GM13977 (cell line): ENCODE measurements at regions not wholly inside any gene's neighbourhood (a gene's known extent, or its start where the extent isn't known, plus 50 kb on each side); places are given as distances from the start of the nearest gene placed in this dataset.

Source experiments
- DNase-seq: peaks from one replicate; pipeline ENCODE4 v3.0.0; 2012; ENCODE audit warnings: low spot score
- CTCF ChIP-seq: IDR thresholded peaks from 2 replicates; pipeline ENCODE4 v1.5.1; 2012; ENCODE audit warnings: mild to moderate bottlenecking, control low read depth; ENCODE audit not compliant: insufficient read depth; ENCODE audit errors: extremely low read depth, missing control alignments
- in situ Hi-C: fragments of 300-500 bp; cut with MboI; formaldehyde crosslinking; loops from one replicate; pipeline ENCODE4 v1.12.0; 2022; ENCODE audit warnings: low sequenced_read_pairs, low pct_unique_long_range_greater_than_20kb, mixed read lengths, inconsistent platforms; ENCODE audit not compliant: unreplicated experiment

GRCh38 chr13:31056644-31057271 is 104.9 kb downstream of the HSPH1 start:
- in situ Hi-C loops, result no loop called here
- TF ChIP-seq CTCF, result no peak
- no peak for DNase-seq

DNA sequence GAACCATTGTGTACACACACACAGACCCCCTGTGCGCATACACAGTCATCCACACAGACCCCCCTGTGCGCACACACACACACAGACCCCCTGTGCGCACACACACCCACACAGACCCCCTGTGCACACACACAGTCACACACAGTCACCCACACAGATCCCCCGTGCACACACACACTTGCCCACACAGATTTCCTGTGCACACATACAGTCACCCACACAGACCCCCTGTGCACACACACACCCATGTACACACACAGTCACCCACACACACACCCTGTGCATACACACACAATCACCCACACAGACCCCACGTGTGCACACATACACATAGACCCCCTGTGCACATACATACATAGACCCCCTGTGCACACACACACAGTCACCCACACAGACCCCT is 106.1 kb downstream of the HSPH1 start:
- in situ Hi-C loops, result no loop called here

GRCh38 chr13:31054632-31055031 is 107.1 kb downstream of the HSPH1 start:
- no peak for DNase-seq
- no peak for TF ChIP-seq CTCF
- in situ Hi-C loops, result no loop called here

More for the DNA sequence above, 106.1 kb downstream of the HSPH1 start:
- TF ChIP-seq CTCF, result no peak
- DNase-seq, result no peak

DNA sequence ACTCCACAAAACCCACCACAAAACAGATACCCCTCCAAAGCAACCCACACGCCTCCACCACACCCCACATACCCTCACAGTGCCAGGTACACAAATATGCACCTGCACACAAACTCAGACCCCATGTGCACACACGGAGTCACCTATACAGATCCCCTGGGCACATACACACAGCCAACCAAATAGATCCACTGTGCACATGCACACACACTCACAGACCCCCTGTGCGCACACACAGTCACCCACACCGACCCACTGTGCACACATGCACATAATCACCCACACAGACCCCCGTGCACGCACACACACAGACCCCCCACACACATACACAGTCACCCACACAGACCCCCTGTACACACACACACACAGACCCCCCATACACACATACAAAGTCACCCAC is 107.8 kb downstream of the HSPH1 start:
- no peak for DNase-seq
- no peak for TF ChIP-seq CTCF
- in situ Hi-C loops, result no loop called here

- TF ChIP-seq CTCF, result no peak
- no peak for DNase-seq
- in situ Hi-C loops, result no loop called here
These were observed 108.6 kb downstream of the HSPH1 start for GRCh38 chr13:31053091-31053490.

DNA sequence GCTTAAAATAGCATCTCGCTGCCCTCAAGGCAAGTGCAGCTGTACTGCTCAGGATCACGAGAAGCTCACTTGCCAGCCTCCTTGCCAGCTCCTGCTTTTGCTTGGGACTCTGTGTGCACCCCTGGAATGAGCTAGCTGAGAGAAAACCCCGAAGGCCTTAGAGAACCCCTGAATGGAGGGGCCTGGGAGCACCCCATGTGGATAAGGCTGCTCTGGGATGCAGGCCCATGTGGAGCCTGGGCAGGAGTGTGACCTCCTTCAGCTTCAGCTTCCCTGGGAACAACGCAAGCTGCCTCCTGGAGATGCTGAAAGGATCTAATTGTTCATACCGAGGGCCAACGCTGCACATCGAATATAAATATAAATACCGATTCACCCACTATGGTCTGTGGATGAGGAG is 109.2 kb downstream of the HSPH1 start:
- TF ChIP-seq CTCF, result no peak
- no peak for DNase-seq
- in situ Hi-C loops, result no loop called here

GRCh38 chr13:31051999-31052398 is 109.7 kb downstream of the HSPH1 start:
- no peak for TF ChIP-seq CTCF
- no peak for DNase-seq
- in situ Hi-C loops, result no loop called here
